Hepatic stellate cell (primary cell): ENCODE measurements at regions not wholly inside any gene's neighbourhood (a gene's known extent, or its start where the extent isn't known, plus 50 kb on each side); places are given as distances from the start of the nearest gene placed in this dataset.
A peak's percentile ranks its signal among the peaks of the same experiment; 100 is the strongest.
"Not testable (repeated sequence)": the region's sequence is repeated elsewhere in the genome, so short reads cannot be mapped to it uniquely, and the experiment has no call there.

Experiments used
- DNase-seq: peaks from one replicate; pipeline ENCODE4 v3.0.0; 2011; ENCODE audit warnings: low spot score

DNA sequence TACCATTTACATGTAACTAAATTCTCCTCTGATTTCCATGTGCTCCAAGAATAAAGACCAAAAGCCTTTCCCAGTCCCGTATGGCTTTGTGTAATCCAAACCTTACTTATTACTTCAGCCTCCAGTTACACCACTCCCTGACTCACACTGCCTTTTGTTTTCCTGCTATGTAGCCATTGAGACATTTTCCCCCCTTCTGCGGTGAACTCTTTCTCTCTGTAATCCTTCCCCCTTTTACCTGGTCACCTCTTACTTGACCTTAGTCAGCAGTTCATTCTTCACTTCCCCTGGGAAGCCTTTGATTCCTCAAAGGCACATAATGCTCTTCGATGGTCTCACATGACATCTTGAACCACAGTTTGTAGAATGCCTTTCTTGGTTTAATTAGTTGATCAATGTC lies 256.0 kb upstream of the FANCL start:
- no peak for DNase-seq

DNA sequence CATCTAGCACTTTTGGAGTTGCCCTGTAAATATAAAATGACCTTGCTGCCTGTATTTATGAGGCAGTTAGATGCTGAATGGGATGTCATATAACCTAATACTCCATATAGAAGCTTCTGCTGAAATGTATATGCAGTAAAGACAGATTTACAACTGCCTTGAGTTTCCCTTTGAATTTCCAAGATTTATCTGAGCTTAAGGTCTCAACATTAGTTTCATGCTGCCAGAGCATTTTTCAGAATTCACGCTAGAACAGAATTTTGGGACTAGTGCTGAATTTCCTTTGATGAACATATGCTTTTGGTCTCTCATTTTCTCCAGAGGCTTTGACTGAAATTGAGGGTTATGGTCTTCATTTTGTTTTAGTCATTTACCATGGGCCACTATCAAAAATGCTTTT lies 254.7 kb upstream of the FANCL start:
- no peak for DNase-seq

DNA sequence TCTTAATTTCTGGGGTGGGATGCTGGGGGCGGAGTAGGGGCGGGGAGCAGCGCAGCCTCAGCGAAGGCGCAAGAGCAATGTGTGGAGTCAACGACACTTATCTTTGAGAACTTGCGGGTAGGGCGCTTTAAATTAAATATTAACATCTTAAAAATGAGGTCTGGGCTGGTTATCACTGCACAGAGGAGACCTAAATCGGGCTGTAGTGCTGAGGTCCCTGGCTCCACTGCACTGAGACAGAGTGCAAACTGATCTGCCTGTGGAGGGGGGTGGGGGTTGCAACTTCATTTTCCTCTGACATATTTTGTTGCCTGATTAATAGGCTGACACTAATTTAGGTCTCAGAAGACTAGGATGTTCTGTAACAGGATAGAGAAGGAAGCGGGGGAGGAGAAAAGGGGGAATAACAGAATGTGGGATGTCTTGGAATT lies 253.0 kb upstream of the FANCL start:
- no peak for DNase-seq

DNA sequence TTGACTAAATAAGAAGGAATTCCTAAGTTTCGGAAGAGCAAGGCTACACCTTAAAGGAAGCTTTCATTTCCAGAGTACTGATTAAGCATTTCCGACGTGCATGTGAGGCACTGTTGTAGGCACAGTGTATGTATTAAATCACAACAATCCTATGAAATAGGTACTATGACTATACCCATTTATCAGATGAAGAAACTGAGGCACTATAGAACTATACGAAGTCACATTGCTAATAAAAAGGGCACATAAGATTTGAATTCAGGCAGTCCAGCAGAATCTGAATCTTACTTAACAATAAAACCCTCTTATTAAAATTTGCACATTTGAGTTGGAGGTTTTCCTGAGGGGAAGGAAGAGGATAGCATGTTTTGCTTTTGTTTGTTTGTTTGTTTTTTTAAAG lies 243.5 kb upstream of the FANCL start:
- no peak for DNase-seq

DNA sequence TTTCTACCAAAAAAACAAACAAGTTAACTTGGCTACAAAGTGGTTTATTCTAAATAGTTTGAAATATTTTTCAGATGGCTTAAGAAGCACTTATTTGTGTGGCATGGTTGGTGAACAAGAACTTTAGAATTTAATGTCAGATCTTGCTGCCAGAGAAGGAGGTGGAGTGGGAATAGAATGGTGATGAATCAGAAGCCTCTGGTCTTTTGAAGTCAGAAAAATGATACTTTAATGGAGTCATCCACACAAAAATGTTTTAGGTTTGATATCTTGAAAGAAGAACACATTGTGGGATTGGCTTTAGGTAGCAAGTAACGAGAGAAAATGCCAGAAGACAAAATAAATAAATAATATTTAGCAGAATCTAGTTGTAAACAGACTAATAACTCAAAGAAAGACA lies 243.1 kb upstream of the FANCL start:
- no peak for DNase-seq

DNA sequence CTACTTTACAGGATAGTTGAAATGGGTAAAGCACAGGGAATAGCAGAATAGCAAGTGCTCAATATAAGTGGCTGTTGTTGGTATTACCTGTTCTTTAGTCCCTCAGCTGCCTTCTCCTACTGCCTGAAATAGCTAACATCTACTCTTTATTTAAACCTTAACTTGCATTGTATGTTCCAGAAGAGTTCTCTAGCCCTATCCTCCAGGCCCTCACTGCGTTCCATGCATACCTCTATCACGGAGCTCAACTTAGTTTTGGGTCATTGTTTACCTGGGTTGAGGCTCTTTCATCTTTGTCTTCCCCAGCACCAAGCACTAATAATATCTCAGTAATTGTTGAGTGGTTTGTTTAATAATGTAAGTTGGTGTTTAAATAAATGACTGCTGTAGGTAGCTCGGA lies 242.2 kb upstream of the FANCL start:
- no peak for DNase-seq

DNA sequence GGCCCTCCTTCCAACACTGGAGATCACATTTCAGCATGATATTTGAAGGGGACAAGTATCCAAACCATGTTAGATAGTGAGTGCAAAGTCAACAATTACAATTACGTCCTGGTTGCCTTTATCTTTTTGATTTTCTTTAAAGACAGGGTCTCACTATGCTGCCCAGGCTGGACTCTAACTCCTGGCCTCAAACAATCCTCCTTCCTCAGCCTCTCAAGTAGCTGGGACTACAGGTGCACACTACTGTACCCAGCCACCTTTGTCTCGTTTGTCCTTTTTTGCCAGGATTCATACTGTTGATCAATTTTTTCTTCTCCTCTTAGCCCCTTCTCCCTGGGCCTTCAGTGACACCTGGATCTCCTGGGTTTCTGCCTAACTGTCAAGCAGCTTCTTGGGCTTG lies 240.5 kb upstream of the FANCL start:
- DNase-seq = no peak

DNA sequence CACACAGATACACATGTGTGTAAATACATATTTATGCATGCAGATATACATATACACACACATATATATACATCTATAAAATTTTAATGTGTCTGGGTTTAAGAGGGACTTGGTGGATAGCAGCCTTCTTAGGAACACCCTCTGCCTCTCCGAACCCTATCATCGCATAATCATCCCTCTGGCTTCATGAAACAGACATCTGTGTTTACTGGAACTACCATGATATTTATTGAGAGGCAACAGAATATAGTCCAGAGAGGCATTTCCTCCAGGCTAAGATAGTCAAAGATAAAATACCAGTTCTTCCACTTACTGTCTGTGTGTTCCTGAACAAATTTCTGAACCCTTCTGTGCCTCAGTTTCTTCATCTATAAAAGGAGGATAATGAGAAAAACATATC lies 239.0 kb upstream of the FANCL start:
- no peak for DNase-seq

DNA sequence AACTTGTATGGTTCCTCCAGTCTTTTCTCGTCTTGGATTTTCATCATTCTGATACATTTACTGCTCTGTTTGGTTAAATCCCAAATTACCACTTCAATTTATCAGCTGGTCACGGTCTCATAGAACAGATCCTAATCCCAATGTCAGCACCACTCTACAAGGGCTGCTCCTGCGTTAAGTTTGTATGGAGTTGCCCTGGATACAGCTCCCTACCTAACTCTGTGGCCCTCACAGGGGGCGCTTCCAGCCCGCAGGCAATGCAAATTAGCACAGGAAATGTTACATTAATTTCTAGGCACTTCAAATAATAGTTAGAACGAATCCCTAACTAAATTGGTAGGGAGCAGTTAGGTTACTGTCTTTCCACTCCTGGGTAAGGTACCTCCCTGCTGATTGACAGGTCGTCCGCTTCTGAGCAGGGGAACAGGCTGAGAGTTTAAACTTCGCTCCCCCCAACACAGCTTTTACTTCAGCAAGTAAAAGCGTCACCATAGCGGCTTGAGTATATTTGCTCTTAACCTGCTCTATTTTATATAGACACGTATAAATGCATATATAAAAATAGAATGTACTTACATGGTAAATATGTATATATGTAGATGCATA lies 238.5 kb upstream of the FANCL start:
- no peak for DNase-seq

DNA sequence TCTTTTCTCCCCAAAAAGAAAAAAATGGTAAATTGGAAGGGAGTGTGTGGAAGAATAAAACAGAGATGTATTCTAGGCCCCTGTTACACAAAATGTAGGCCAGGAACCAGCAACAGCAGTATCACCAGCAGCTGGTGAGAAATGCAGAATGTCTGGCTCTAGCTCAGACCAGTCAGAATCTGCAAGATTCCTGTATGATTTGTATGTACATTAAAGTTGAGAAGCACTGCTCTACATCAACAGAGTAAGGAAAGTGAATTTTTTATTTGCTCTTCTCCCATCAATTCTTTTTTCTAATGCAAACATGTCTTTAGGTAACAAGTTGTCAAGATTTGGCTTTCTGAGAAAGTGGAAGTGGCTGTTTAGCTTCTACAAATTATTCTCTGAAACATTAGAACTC lies 235.4 kb upstream of the FANCL start:
- DNase-seq = no peak

DNA sequence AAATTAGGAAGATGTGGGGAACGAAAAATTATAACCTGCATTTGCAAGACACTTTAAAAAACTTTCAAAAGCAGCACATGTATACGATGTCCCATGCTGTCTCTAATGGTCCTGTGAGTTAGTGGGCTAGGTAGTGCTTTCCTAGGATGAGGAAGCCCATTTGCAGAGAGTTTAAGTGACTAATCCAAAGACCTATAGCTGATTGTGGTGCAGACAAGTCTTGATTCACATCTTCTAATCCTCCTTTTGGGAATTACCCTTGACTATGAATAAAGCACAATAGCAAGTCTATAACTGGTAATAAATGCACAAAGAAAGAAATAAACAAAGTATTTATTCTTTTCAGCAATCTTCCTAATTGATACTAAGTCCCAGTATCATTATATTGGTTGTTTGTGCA lies 234.6 kb upstream of the FANCL start:
- no peak for DNase-seq

DNA sequence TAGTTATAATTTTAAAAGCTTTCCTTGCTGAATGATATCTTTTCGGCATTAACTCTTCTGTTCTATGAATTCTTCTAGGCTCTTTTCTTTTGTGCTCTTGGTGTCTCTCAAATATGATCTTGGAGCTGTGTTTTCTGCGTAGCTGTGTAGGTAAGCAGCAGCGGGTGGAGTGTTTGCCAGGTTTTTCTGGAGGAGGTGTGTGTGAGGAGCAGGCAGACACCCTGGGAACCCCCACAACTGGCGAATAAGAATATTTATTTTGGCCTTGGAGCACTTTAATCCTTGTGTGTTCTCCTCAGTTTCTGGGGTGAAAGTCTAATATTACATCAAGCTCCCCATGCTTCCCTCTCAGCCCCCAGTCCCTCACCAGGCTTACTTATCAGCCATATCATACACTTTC lies 232.0 kb upstream of the FANCL start:
- DNase-seq = no peak

DNA sequence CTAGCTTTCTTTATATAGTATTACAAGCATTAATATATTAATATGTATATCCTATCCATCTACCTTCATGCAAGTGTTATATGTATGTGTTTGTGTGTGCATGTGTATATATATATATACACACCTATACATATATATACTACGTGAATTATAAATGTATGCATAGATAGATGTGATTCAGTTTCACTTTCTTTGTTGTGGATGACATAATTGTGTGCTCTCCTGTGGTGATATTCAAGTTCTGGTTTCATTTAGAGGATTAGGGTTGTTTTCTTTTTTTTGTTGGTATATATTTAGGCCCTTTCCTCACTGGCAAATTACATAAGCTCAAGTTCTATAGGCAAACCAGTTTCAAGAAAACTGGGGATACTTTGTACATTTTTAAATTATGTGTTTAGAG lies 225.7 kb upstream of the FANCL start:
- DNase-seq = no peak

DNA sequence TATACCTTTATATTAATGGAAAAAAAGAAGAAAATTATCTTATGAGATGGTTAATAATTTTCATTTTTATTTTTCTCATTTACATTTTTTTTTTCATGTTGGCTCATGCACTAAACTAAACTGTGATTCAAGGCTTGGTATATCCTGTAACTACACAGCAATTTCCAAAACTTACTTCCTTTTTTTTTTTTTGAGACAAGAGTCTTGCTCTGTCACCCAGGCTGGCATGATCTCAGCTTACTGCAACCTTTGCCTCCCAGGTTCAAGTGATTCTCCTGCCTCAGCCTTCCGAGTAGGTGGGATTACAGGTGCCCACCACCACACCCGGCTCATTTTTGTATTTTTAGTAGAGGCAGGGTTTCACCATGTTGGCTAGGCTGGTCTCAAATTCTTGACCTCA lies 224.9 kb upstream of the FANCL start:
- not testable (repeated sequence) for DNase-seq

DNA sequence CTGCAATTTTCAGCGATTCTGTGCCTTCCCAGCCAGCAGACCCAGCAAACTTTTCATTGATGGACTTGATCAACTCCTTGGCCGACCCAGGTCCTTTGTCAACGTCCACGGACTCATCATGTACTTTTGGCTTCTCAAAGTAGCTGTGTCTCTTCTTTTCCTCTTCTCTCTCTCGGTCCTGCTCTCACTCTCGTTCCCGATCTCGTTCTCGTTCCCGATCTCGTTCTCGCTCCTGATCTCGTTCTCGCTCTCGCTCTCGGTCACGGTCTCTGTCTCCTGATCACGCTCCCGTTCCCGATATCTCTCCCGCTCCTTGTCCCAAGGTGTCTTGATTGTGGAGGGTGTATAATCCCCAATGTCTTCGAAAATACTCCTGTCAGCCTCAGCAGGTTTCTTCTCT lies 219.5 kb upstream of the FANCL start:
- DNase-seq = no peak

DNA sequence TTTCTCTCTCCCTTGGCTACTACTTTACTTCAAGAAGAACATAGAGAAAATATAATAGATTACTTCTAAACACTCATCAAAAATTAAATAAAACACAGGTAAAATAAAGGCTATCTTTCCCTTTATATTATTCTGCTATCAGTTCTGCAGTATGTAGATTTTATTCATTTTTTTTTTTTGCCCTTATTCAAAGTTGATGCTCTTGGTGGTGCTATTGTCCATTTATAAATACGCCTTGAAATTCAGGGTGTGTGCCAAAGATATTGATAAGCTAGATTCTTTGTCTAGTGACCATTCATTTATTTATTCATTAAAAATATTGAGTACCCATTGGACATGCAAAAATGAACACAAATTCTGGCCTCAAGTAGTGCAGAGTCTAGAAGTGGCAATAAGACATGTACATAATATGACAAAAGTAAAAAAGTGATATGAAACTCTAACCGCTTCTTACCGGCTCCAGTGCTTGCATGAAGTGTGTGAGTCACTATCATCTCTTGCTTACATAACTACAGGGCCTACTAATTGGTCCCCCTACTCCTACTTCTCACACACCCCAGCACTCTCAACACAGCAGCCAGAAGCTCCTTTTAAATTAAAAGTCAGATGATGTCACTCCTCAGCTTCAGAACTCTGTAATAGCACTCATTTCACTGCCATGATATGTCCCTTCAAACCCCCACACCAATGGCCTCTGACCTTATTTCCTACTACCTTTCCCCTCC lies 208.3 kb upstream of the FANCL start:
- no peak for DNase-seq

DNA sequence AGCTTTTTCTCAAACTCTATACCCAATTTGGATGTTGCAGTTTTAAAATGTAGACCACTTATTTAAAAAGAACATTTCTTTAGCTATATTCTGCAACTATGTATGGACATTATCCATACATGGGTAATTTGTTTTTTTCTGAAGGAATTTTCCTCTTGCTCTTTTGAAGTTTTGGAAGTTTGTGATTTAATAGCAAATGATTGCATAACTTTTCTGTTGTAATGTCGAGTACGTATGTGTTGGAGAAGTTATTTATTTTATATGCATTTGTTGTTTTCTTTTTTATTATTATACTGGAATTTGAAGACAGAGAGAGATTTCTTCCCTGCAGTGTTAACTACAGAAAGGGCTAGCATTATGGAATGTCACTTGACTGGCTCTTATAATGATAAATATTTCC lies 207.7 kb upstream of the FANCL start:
- no peak for DNase-seq

DNA sequence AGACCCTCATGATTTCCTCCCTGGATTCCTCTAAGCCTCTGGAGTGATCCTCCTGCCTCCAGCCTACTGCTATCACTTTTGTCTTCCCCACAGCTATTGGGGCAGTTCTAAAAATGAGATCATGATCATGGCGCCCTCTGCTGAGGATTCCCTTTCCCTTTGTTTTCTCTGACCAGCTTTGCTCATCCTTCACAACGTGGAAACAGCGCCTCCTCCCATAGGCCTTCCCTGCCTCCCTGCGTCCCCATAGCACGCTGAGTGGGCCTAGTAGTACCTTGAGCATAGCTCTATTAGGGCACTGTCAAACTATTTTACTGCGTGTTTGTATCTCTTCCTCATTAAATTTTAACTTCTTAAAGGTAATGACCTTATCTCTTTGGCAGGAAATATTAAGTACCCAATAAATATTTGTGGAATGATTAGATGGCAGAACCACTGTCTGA lies 207.0 kb upstream of the FANCL start:
- peak; percentile 22 for DNase-seq

DNA sequence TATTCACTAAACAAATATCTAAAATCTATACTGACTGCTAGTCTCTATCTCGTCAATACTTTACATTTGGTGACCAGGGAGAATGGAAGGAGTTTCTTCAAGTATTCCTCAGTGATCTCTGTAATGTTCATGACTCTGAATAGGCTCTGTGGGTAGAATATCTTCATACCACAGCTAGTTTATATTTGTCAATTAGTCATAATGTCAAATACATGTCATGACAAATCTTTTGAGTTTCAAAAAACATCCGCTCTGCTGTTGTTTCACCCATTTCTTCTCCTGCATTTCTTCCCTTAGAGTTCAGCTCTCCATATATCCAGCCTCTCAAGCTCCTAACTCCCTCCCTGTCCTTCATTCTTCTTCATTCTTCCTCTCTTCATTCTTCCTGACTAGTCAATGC lies 206.5 kb upstream of the FANCL start:
- DNase-seq = no peak

DNA sequence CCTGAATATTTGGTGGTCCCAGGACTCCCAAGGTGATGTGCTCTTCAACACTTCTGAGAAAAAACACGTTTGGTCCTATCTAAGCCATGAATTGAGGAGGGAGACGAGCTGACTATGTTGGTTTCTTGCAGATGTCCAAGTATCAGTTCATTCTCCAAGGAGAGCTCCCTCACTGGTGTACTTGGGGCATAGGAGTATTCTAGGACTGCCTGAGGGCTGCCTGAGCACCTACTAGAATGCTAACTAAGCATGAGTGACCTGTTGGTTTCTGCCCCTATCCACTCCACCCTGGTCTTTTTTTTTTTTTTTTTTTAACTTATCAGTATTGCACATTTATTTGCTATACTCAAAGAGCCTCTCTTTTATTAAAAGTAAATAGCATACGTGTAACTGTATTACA lies 200.5 kb upstream of the FANCL start:
- DNase-seq = no peak

DNA sequence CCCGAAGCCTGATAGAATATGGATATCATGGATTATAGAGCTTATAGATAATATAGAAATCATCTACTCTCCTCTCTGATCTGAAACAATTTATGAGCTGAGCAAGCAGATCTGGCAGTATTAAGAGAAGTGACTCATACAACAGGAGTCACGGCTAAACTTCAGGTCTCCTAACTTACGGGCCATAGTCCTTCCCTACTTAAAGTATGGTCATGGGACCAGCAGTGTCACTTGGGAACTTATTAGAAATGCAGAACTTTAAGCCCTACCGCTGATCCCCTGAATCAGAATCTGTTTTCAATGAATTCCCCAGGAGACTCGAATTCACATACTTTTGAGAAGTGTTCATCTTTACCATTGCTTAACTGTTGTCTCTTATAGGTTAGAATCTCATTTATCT lies 195.7 kb upstream of the FANCL start:
- no peak for DNase-seq

DNA sequence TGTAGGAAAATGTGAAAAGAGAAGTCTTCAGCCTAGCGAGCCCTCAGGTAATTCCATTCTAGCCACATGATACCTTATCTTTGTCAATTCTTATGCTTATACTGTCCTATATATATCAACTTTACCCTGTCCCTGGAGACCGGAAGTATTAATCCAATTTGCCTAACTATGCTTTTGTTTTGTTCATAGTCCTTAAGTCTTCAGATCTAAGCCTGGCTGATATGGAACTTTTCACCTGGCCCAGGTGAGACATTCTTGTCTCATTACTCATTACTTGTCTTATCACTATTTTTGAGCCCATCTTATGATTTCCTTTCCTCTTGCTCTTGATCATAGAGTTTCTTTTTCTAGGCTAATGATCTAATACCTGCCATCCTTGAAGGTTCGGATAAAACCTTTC lies 194.1 kb upstream of the FANCL start:
- DNase-seq = no peak

DNA sequence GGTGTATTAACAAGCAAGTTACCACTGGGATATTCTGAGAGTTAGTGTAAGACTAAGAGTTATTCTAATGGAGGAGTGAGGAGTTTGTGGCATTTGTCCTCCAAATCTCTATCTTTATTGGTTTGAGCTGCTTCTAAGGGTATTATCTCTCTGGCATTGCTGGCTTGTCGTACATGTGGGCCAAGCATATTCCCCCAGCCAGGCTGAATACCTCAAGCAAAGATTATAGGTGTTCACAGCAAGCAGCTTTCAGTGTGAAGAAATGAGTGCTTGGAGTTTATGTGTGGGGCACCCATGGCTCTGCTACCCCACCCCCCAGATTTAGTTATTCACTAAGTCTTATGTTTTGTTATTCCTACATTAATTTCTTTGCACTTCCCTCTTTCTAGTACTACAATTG lies 193.6 kb upstream of the FANCL start:
- DNase-seq = no peak

DNA sequence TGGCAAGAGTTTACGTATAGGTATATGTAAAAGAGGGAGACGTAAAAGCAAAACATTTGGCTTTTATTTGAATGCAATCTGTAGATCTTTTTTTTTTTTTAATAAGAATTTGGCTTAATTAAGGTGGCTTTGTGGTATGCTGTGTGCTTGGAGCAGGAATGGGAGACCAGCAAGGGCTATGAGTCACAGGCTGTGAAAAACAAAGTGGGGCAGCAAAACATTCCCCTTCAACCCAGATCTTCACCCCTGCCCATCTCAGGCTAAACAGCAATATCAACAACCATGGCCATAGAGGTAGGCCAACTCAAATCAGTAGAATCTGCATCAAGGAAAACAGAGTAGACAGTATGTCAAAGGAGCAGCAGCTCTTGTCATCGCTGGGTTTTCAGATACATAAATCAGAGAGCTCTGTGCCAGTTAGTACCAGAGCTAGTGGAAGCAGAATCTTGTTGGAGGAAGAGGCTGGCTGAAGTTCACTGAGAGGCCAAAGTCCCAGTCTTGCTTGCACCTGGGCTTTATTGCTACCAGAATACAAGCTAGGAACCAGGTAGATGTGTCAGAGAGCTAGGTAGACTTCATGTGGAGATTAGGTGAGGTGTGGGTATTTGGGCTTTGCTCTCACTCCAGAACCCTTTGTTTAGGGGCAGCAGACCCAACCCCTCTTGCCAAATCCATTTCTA lies 191.5 kb upstream of the FANCL start:
- no peak for DNase-seq
